ENCODE measurements at regions not wholly inside any gene's neighbourhood (a gene's known extent, or its start where the extent isn't known, plus 50 kb on each side); places are given as distances from the start of the nearest gene placed in this dataset.

GRCh38 chr4:186808630-186809018 is 85.0 kb upstream of the FAT1 start:
- Histone ChIP-seq H2AFZ (ENCODE audit: insufficient read depth, low read depth, low read length, poor library complexity, severe bottlenecking) (no peak overlapping the region), H4K20me1 (ENCODE audit: insufficient read depth, low read length) (no peaks in the 10 kb centered on the region), H3K27me3 (ENCODE audit: control insufficient read depth in 2 of 2, insufficient read depth in 2 of 2, low read length in 2 of 2) (no peaks in the 10 kb centered on the region), H3K4me1 (ENCODE audit: control insufficient read depth in 1 of 2, insufficient read depth in 2 of 2, low read length in 2 of 2) (no peaks in the 10 kb centered on the region), H3K9ac (ENCODE audit: insufficient read depth, low read length, poor library complexity, severe bottlenecking) (no peak overlapping the region), H3K4me3 (replicated peaks in 1 of 3; ENCODE audit: low read depth in 2 of 3, low read length in 3 of 3) (no peak overlapping the region), H3K36me3 (replicated peaks in 1 of 2; ENCODE audit: control insufficient read depth in 1 of 2, insufficient read depth in 2 of 2, low read length in 2 of 2) (no peaks in the 10 kb centered on the region), H3K9me3 (replicated peaks in 1 of 2; ENCODE audit: control insufficient read depth in 1 of 2, insufficient read depth in 1 of 2, low read length in 2 of 2) (peaks cover 0 to 5% of the 10 kb centered on the region in 2 donors), H3K79me2 (ENCODE audit: insufficient read depth, low read length) (no peaks in the 10 kb centered on the region), H3K27ac (ENCODE audit: low read depth in 1 of 2, low read length in 2 of 2) (no peak overlapping the region), H3K4me2 (replicated peaks; ENCODE audit: extremely low read depth, low read length, poor library complexity, severe bottlenecking) (no peak overlapping the region)
- 91% methylated on average over 4 of the region's 7 CpGs for WGBS (ENCODE audit: insufficient coverage)
- DNase-seq: no peak
- intact Hi-C loops (cut with micrococcal nuclease): no loop called here
- no peaks in the 10 kb centered on the region for H3K27me3 Mint-ChIP-seq (ENCODE audit: low read depth in 3 of 3)
- H3K27ac Mint-ChIP-seq: no peak overlapping the region
- peaks cover 0 to 8% (median 2%) of the 10 kb centered on the region in 7 donors for H3K9me3 Mint-ChIP-seq
- TF ChIP-seq CTCF (IDR thresholded peaks at IDR 0.05): no peak
- H3K36me3 Mint-ChIP-seq: no peaks in the 10 kb centered on the region
- no peaks in the 10 kb centered on the region for H3K4me1 Mint-ChIP-seq
- H3K4me3 Mint-ChIP-seq: no peak overlapping the region

DNA sequence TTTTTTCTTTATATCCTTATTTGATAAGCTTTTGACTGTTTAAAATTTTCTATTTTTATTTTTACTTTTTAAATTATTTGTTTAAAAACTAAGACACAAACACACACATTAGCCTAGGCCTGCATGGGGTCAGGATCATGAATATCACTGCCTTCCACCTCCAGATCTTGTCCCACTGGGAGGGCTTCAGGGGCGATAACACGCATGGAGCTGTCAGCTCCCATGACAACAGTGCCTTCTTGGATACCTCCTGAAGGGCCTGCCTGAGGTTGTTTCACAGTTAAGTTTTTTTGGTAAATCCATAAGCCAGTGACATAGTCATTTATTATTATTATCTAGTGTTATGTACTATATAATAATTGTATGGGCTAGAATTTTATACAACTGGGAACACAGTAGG is 85.4 kb upstream of the FAT1 start:
- no peaks in the 10 kb centered on the region for H3K27me3 Mint-ChIP-seq (ENCODE audit: low read depth in 3 of 3)
- H3K36me3 Mint-ChIP-seq: no peaks in the 10 kb centered on the region
- H3K79me2 ChIP-seq (ENCODE audit: insufficient read depth, low read length): no peaks in the 10 kb centered on the region
- peaks cover 0 to 8% (median 2%) of the 10 kb centered on the region in 7 donors for H3K9me3 Mint-ChIP-seq
- no peak overlapping the region for H2AFZ ChIP-seq (ENCODE audit: insufficient read depth, low read depth, low read length, poor library complexity, severe bottlenecking)
- peaks cover 0 to 5% of the 10 kb centered on the region in 2 donors for H3K9me3 ChIP-seq (replicated peaks in 1 of 2; ENCODE audit: control insufficient read depth in 1 of 2, insufficient read depth in 1 of 2, low read length in 2 of 2)
- H3K27ac ChIP-seq (ENCODE audit: low read depth in 1 of 2, low read length in 2 of 2): no peak overlapping the region
- no CpG with 5 or more reads among the region's 2 CpGs for WGBS (ENCODE audit: insufficient coverage)
- intact Hi-C loops (cut with micrococcal nuclease): no loop called here
- no peaks in the 10 kb centered on the region for H3K4me1 Mint-ChIP-seq
- H3K9ac ChIP-seq (ENCODE audit: insufficient read depth, low read length, poor library complexity, severe bottlenecking): no peak overlapping the region
- H3K36me3 ChIP-seq (replicated peaks in 1 of 2; ENCODE audit: control insufficient read depth in 1 of 2, insufficient read depth in 2 of 2, low read length in 2 of 2): no peaks in the 10 kb centered on the region
- no peaks in the 10 kb centered on the region for H4K20me1 ChIP-seq (ENCODE audit: insufficient read depth, low read length)
- no peak for DNase-seq
- H3K4me3 ChIP-seq (replicated peaks in 1 of 3; ENCODE audit: low read depth in 2 of 3, low read length in 3 of 3): no peak overlapping the region
- H3K4me2 ChIP-seq (replicated peaks; ENCODE audit: extremely low read depth, low read length, poor library complexity, severe bottlenecking): no peak overlapping the region
- H3K27ac Mint-ChIP-seq: no peak overlapping the region
- H3K4me3 Mint-ChIP-seq: no peak overlapping the region
- H3K4me1 ChIP-seq (ENCODE audit: control insufficient read depth in 1 of 2, insufficient read depth in 2 of 2, low read length in 2 of 2): no peaks in the 10 kb centered on the region
- no peak for TF ChIP-seq CTCF (IDR thresholded peaks at IDR 0.05)
- no peaks in the 10 kb centered on the region for H3K27me3 ChIP-seq (ENCODE audit: control insufficient read depth in 2 of 2, insufficient read depth in 2 of 2, low read length in 2 of 2)
